Activated CD8-positive, alpha-beta T cell treated with anti-CD3 and anti-CD28 coated beads, Interleukin-2, amount 10 ng/mL, durations not matched to agents 7 days and 5 days (primary cell): ENCODE measurements at regions not wholly inside any gene's neighbourhood (a gene's known extent, or its start where the extent isn't known, plus 50 kb on each side); places are given as distances from the start of the nearest gene placed in this dataset.

Experiments used
- ATAC-seq: fragments of 150-1000 bp; cut with Tn5 transposase; one replicate; pipeline ENCODE4 v1.10.0; 2021; ENCODE audit warnings: moderate library complexity
- CTCF ChIA-PET: fragments of 350-600 bp; sonication (Branson Sonifier 250); formaldehyde crosslinking; loops from one replicate; lab custom pipeline; 2021; ENCODE audit warnings: antibody characterized with exemption; lab: Charles Lee
- POLR2A ChIA-PET: fragments of 350-600 bp; sonication (Branson Sonifier 250); formaldehyde crosslinking; loops from one replicate; lab custom pipeline; 2021; ENCODE audit warnings: antibody characterized with exemption; lab: Charles Lee
- DNase-seq: peaks from one replicate; pipeline ENCODE4 v3.0.0-alpha.2; 2020
- H3K27ac Mint-ChIP-seq: one replicate; pipeline ENCODE4 v1.8.0; 2021; ENCODE audit warnings: mild to moderate bottlenecking, mixed read lengths
- H3K27me3 Mint-ChIP-seq: one replicate; pipeline ENCODE4 v1.8.0; 2021; ENCODE audit warnings: low read depth, mixed read lengths
- H3K36me3 Mint-ChIP-seq: one replicate; pipeline ENCODE4 v1.8.0; 2021; ENCODE audit warnings: low read depth, mixed read lengths
- H3K4me1 Mint-ChIP-seq: one replicate; pipeline ENCODE4 v1.8.0; 2021; ENCODE audit warnings: low read depth, mixed read lengths
- H3K4me3 Mint-ChIP-seq: one replicate; pipeline ENCODE4 v1.8.0; 2021; ENCODE audit warnings: mild to moderate bottlenecking, mixed read lengths
- H3K9me3 Mint-ChIP-seq: one replicate; pipeline ENCODE4 v1.8.0; 2022; ENCODE audit warnings: mixed read lengths; ENCODE audit not compliant: insufficient read depth

- H3K27me3 Mint-ChIP-seq, result no peaks in the 10 kb centered on the region
- peaks cover 6% of the 10 kb centered on the region for H3K4me1 Mint-ChIP-seq
- no peak overlapping the region for H3K27ac Mint-ChIP-seq
- no peak for ATAC-seq
- DNase-seq, result no peak
- ChIA-PET POLR2A (no interaction called here), CTCF (no interaction called here)
- peaks cover 8% of the 10 kb centered on the region for H3K9me3 Mint-ChIP-seq
- no peak overlapping the region for H3K4me3 Mint-ChIP-seq
- H3K36me3 Mint-ChIP-seq, result no peaks in the 10 kb centered on the region
Observed at GRCh38 chr5:156142867-156143266, 184.1 kb upstream of the SGCD start.

GRCh38 chr5:156147261-156147943 lies 179.6 kb upstream of the SGCD start:
- Mint-ChIP-seq H3K27me3 (no peaks in the 10 kb centered on the region), H3K4me1 (peaks cover under 1% of the 10 kb centered on the region), H3K4me3 (no peak overlapping the region), H3K9me3 (peaks cover 4% of the 10 kb centered on the region), H3K27ac (no peak overlapping the region), H3K36me3 (no peaks in the 10 kb centered on the region)
- ChIA-PET POLR2A (no interaction called here), CTCF (no interaction called here)
- DNase-seq (no peak), ATAC-seq (no peak)

GRCh38 chr5:156147944-156148285 lies 179.0 kb upstream of the SGCD start:
- Mint-ChIP-seq H3K36me3 (no peaks in the 10 kb centered on the region), H3K27ac (no peak overlapping the region), H3K4me1 (no peaks in the 10 kb centered on the region), H3K27me3 (no peaks in the 10 kb centered on the region), H3K9me3 (no peaks in the 10 kb centered on the region), H3K4me3 (no peak overlapping the region)
- DNase-seq (no peak), ATAC-seq (no peak)
- CTCF ChIA-PET, result no interaction called here
- POLR2A ChIA-PET, result no interaction called here

GRCh38 chr5:156148301-156148700 lies 178.7 kb upstream of the SGCD start:
- no peak overlapping the region for H3K27ac Mint-ChIP-seq
- no peaks in the 10 kb centered on the region for H3K36me3 Mint-ChIP-seq
- H3K27me3 Mint-ChIP-seq, result no peaks in the 10 kb centered on the region
- POLR2A ChIA-PET, result no interaction called here
- CTCF ChIA-PET, result no interaction called here
- no peaks in the 10 kb centered on the region for H3K9me3 Mint-ChIP-seq
- ATAC-seq (no peak), DNase-seq (no peak)
- H3K4me3 Mint-ChIP-seq, result no peak overlapping the region
- H3K4me1 Mint-ChIP-seq, result no peaks in the 10 kb centered on the region

GRCh38 chr5:156149213-156149612 lies 177.8 kb upstream of the SGCD start:
- no peaks in the 10 kb centered on the region for H3K36me3 Mint-ChIP-seq
- CTCF ChIA-PET, result no interaction called here
- POLR2A ChIA-PET, result no interaction called here
- ATAC-seq (no peak), DNase-seq (no peak)
- H3K9me3 Mint-ChIP-seq, result no peaks in the 10 kb centered on the region
- H3K4me3 Mint-ChIP-seq, result no peak overlapping the region
- H3K27ac Mint-ChIP-seq, result no peak overlapping the region
- no peaks in the 10 kb centered on the region for H3K4me1 Mint-ChIP-seq
- H3K27me3 Mint-ChIP-seq, result no peaks in the 10 kb centered on the region

- POLR2A ChIA-PET, result no interaction called here
- Mint-ChIP-seq H3K27me3 (no peaks in the 10 kb centered on the region), H3K4me1 (no peaks in the 10 kb centered on the region), H3K9me3 (no peaks in the 10 kb centered on the region), H3K36me3 (no peaks in the 10 kb centered on the region), H3K27ac (no peak overlapping the region), H3K4me3 (no peak overlapping the region)
- ATAC-seq (no peak), DNase-seq (no peak)
- CTCF ChIA-PET, result no interaction called here
Observed at GRCh38 chr5:156153602-156154001, 173.4 kb upstream of the SGCD start.

GRCh38 chr5:156154757-156155156 lies 172.2 kb upstream of the SGCD start:
- no peaks in the 10 kb centered on the region for H3K4me1 Mint-ChIP-seq
- H3K27me3 Mint-ChIP-seq, result no peaks in the 10 kb centered on the region
- ChIA-PET CTCF (no interaction called here), POLR2A (no interaction called here)
- no peaks in the 10 kb centered on the region for H3K9me3 Mint-ChIP-seq
- H3K4me3 Mint-ChIP-seq, result no peak overlapping the region
- H3K27ac Mint-ChIP-seq, result no peak overlapping the region
- DNase-seq, result no peak
- H3K36me3 Mint-ChIP-seq, result no peaks in the 10 kb centered on the region
- ATAC-seq, result no peak

- CTCF ChIA-PET, result no interaction called here
- Mint-ChIP-seq H3K9me3 (no peaks in the 10 kb centered on the region), H3K4me1 (no peaks in the 10 kb centered on the region), H3K36me3 (no peaks in the 10 kb centered on the region), H3K27me3 (no peaks in the 10 kb centered on the region), H3K27ac (no peak overlapping the region), H3K4me3 (no peak overlapping the region)
- POLR2A ChIA-PET, result no interaction called here
- ATAC-seq, result no peak
- DNase-seq, result no peak
Observed at GRCh38 chr5:156155598-156155997, 171.4 kb upstream of the SGCD start.

GRCh38 chr5:156164306-156164705 lies 162.7 kb upstream of the SGCD start:
- H3K4me1 Mint-ChIP-seq, result no peaks in the 10 kb centered on the region
- DNase-seq (no peak), ATAC-seq (no peak)
- POLR2A ChIA-PET, result no interaction called here
- no peak overlapping the region for H3K27ac Mint-ChIP-seq
- H3K9me3 Mint-ChIP-seq, result no peaks in the 10 kb centered on the region
- H3K4me3 Mint-ChIP-seq, result no peak overlapping the region
- CTCF ChIA-PET, result no interaction called here
- H3K27me3 Mint-ChIP-seq, result no peaks in the 10 kb centered on the region
- H3K36me3 Mint-ChIP-seq, result no peaks in the 10 kb centered on the region

GRCh38 chr5:156169495-156169894 lies 157.5 kb upstream of the SGCD start:
- POLR2A ChIA-PET, result no interaction called here
- Mint-ChIP-seq H3K4me3 (no peak overlapping the region), H3K27ac (no peak overlapping the region), H3K36me3 (no peaks in the 10 kb centered on the region), H3K27me3 (no peaks in the 10 kb centered on the region), H3K9me3 (no peaks in the 10 kb centered on the region), H3K4me1 (no peaks in the 10 kb centered on the region)
- ATAC-seq (no peak), DNase-seq (no peak)
- CTCF ChIA-PET, result no interaction called here

GRCh38 chr5:156170351-156170961 lies 156.5 kb upstream of the SGCD start:
- Mint-ChIP-seq H3K36me3 (no peaks in the 10 kb centered on the region), H3K9me3 (no peaks in the 10 kb centered on the region), H3K27ac (no peak overlapping the region), H3K4me1 (no peaks in the 10 kb centered on the region), H3K27me3 (no peaks in the 10 kb centered on the region), H3K4me3 (no peak overlapping the region)
- ChIA-PET CTCF (no interaction called here), POLR2A (no interaction called here)
- ATAC-seq (no peak), DNase-seq (no peak)

GRCh38 chr5:156174225-156174624 lies 152.7 kb upstream of the SGCD start:
- Mint-ChIP-seq H3K4me3 (no peak overlapping the region), H3K9me3 (no peaks in the 10 kb centered on the region), H3K27ac (no peak overlapping the region), H3K36me3 (no peaks in the 10 kb centered on the region), H3K27me3 (no peaks in the 10 kb centered on the region), H3K4me1 (no peaks in the 10 kb centered on the region)
- POLR2A ChIA-PET, result no interaction called here
- ATAC-seq (no peak), DNase-seq (no peak)
- CTCF ChIA-PET, result no interaction called here

- Mint-ChIP-seq H3K27me3 (no peaks in the 10 kb centered on the region), H3K9me3 (no peaks in the 10 kb centered on the region), H3K4me1 (no peaks in the 10 kb centered on the region), H3K4me3 (no peak overlapping the region), H3K36me3 (no peaks in the 10 kb centered on the region), H3K27ac (no peak overlapping the region)
- ATAC-seq (no peak), DNase-seq (no peak)
- CTCF ChIA-PET, result no interaction called here
- POLR2A ChIA-PET, result no interaction called here
Observed at GRCh38 chr5:156178117-156178516, 148.8 kb upstream of the SGCD start.
